ENCODE measurements at regions not wholly inside any gene's neighbourhood (a gene's known extent, or its start where the extent isn't known, plus 50 kb on each side); places are given as distances from the start of the nearest gene placed in this dataset.

DNA sequence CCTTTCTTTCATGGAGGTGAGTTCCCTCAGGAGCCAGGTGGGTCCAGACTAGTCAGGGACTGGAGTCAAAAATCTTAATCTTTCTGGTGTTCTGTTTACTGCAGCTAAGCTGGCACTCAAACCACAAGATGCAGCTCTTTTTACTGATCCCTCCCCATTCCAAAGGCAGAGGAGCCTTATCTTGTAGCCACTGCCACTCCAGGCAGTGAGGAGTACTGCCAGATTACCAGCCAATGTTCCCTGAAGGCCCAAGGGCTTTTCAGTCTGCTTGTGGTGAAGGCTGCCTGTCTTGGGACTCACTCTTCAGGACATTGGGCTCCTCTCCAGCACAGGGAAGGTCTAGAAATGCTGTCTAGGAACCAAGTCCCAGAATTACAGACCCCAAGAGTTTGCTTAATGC lies 490.4 kb upstream of the ADGRB3 start:
- Histone ChIP-seq H3K9me3 (replicated peaks; ENCODE audit: control insufficient read depth, insufficient read depth, low read length) (peaks cover 2% of the 10 kb centered on the region), H3K27ac (ENCODE audit: insufficient read depth, low read depth, low read length) (no peak overlapping the region), H3K9me1 (replicated peaks; ENCODE audit: control insufficient read depth, extremely low read depth, insufficient read depth, low read length) (no peaks in the 10 kb centered on the region), H3K4me3 (replicated peaks in 1 of 3; ENCODE audit: insufficient read depth in 1 of 3, low read depth in 1 of 3, low read length in 3 of 3) (no peak overlapping the region), H3K79me2 (ENCODE audit: control insufficient read depth, insufficient read depth, low read length) (no peaks in the 10 kb centered on the region), H3K36me3 (ENCODE audit: control insufficient read depth in 2 of 2, extremely low read depth in 1 of 2, insufficient read depth in 2 of 2, low read length in 2 of 2) (no peaks in the 10 kb centered on the region), H3K4me2 (ENCODE audit: insufficient read depth, low read length) (no peak overlapping the region), H3K27me3 (ENCODE audit: control insufficient read depth in 2 of 2, insufficient read depth in 2 of 2, low read length in 2 of 2) (no peaks in the 10 kb centered on the region), H2AFZ (ENCODE audit: low read depth, low read length) (no peak overlapping the region), H3K9ac (replicated peaks; ENCODE audit: extremely low read depth, insufficient read depth, low read length) (no peak overlapping the region), H3K4me1 (ENCODE audit: control insufficient read depth, extremely low read depth, insufficient read depth, low read length) (no peaks in the 10 kb centered on the region), H4K20me1 (replicated peaks; ENCODE audit: control insufficient read depth, extremely low read depth, insufficient read depth, low read length) (no peaks in the 10 kb centered on the region)
- no peak for TF ChIP-seq JUN (IDR thresholded peaks at IDR 0.05; ENCODE audit: borderline replicate concordance, insufficient read depth, insufficient read length, low read depth)
- no peak for TF ChIP-seq GATA2 (IDR thresholded peaks at IDR 0.05; ENCODE audit: insufficient read depth, insufficient read length, low read depth, low read length)
- TF ChIP-seq CTCF (IDR thresholded peaks at IDR 0.05; ENCODE audit: extremely low read depth in 1 of 2, insufficient read depth in 1 of 2, low read depth in 1 of 2, low read length in 2 of 2): no peak
- TF ChIP-seq, protein P1, sequence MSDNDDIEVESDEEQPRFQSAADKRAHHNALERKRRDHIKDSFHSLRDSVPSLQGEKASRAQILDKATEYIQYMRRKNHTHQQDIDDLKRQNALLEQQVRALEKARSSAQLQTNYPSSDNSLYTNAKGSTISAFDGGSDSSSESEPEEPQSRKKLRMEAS (IDR thresholded peaks at IDR 0.05; ENCODE audit: insufficient read depth, insufficient read length): no peak
- no peak for TF ChIP-seq FOS (IDR thresholded peaks at IDR 0.05; ENCODE audit: borderline replicate concordance, insufficient read depth, low read length)
- TF ChIP-seq POLR2AphosphoS5 (IDR thresholded peaks at IDR 0.05; ENCODE audit: insufficient read depth, low read depth, low read length): no peak
- TF ChIP-seq POLR2A (IDR thresholded peaks at IDR 0.05; ENCODE audit: low read depth, low read length): no peak
- no peak for TF ChIP-seq MYC (IDR thresholded peaks at IDR 0.05; ENCODE audit: low read depth, low read length)
- TF ChIP-seq EZH2 (IDR thresholded peaks at IDR 0.05; ENCODE audit: borderline replicate concordance, low read depth, low read length, severe bottlenecking): no peak
- FAIRE-seq (no peak), DNase-seq (ENCODE audit: low read depth, low spot score) (no peak)
- dilution Hi-C loops (cut with MboI; ENCODE audit: extremely low pct_ligation_motif_present, low sequenced_read_pairs): no loop called here
- ChIA-PET CTCF (no interaction called here), POLR2A (no interaction called here)
- no TSS peak for BruUV-seq (replicated peaks)
- intact Hi-C loops (cut with micrococcal nuclease): no loop called here

Data from endothelial cell of umbilical vein (primary cell).